MCF 10A (cell line): ENCODE measurements at regions not wholly inside any gene's neighbourhood (a gene's known extent, or its start where the extent isn't known, plus 50 kb on each side); places are given as distances from the start of the nearest gene placed in this dataset.

ENCODE experiments used
- BruUV-seq: library from RNA; stranded (reverse); fragments of 400-500 nt; replicated peaks from 2 replicates; lab custom pipeline; 2021; lab: Mats Ljungman, UMichigan
- CTCF ChIA-PET: fragments of 300-600 bp; sonication (Branson Sonifier 250); formaldehyde crosslinking; extraction: SDS; loops from one replicate; lab custom pipeline; 2021; ENCODE audit warnings: antibody characterized with exemption, inconsistent platforms; lab: Yijun Ruan, JAX
- POLR2A ChIA-PET: fragments of 300-600, 350-650 bp; sonication (Branson Sonifier 250); formaldehyde crosslinking; extraction: SDS; loops from one replicate; lab custom pipeline; 2020; ENCODE audit warnings: antibody characterized with exemption, inconsistent platforms; lab: Yijun Ruan, JAX
- DNase-seq: peaks from one replicate; pipeline ENCODE4 v3.0.0-alpha.2; 2018; ENCODE audit not compliant: unreplicated experiment
- H3K27ac Mint-ChIP-seq: one replicate; pipeline ENCODE4 v1.8.0; 2022; ENCODE audit warnings: mild to moderate bottlenecking, low read depth, mixed read lengths; ENCODE audit not compliant: unreplicated experiment
- H3K27me3 Mint-ChIP-seq: one replicate; pipeline ENCODE4 v1.8.0; 2022; ENCODE audit warnings: mixed read lengths; ENCODE audit not compliant: insufficient read depth, unreplicated experiment
- H3K36me3 Mint-ChIP-seq: one replicate; pipeline ENCODE4 v1.8.0; 2022; ENCODE audit warnings: mild to moderate bottlenecking, moderate library complexity, mixed read lengths; ENCODE audit not compliant: insufficient read depth, unreplicated experiment
- H3K4me1 Mint-ChIP-seq: one replicate; pipeline ENCODE4 v1.8.0; 2022; ENCODE audit warnings: mixed read lengths; ENCODE audit not compliant: insufficient read depth, unreplicated experiment
- H3K4me3 Mint-ChIP-seq: one replicate; pipeline ENCODE4 v1.8.0; 2022; ENCODE audit warnings: mild to moderate bottlenecking, moderate library complexity, mixed read lengths; ENCODE audit not compliant: unreplicated experiment
- H3K9me3 Mint-ChIP-seq: one replicate; pipeline ENCODE4 v1.8.0; 2022; ENCODE audit warnings: mixed read lengths; ENCODE audit not compliant: unreplicated experiment
- intact Hi-C: fragments of 100-400 bp; cut with micrococcal nuclease; formaldehyde crosslinking; loops from 2 replicates; pipeline ENCODE4 v1.14.1; 2022
- TF ChIP-seq, protein P1 (sequence below): fragments of 200-600 bp; IDR thresholded peaks from one replicate; pipeline ENCODE4 v1.8.0; 2022; ENCODE audit warnings: antibody characterized with exemption, mild to moderate bottlenecking; ENCODE audit not compliant: unreplicated experiment

DNA sequence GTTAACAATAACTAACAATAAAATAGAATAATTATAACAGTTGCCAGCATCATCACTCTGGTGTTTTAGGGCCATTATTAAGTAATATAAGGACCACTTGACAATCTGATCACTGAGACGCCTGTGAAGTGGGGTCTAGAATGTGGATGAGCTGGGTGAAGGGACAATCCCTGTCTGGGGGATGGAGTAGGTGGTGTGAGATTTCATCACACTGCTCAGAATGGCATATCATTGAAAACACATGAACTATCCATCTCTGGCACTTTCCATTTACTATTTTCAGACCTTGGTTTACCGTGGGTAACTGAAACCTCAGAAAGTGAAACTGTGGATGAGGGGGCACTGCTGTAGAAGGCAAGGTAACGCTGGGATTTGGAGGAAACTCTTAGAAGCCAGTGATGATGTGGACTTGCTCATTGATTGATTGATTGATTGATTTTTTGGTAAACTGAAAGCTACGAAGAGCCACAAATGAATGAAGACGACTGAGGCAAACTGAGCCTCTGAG lies 204.4 kb upstream of the TWIST2 start:
- ChIA-PET CTCF (no interaction called here), POLR2A (interaction anchor here (1.1 to 2.4 kb wide), 5 partner anchors 41 to 216 kb away, joined by 3 to 16 read pairs (median 4); no protein-coding TSS in a partner anchor)
- TF ChIP-seq, protein P1, sequence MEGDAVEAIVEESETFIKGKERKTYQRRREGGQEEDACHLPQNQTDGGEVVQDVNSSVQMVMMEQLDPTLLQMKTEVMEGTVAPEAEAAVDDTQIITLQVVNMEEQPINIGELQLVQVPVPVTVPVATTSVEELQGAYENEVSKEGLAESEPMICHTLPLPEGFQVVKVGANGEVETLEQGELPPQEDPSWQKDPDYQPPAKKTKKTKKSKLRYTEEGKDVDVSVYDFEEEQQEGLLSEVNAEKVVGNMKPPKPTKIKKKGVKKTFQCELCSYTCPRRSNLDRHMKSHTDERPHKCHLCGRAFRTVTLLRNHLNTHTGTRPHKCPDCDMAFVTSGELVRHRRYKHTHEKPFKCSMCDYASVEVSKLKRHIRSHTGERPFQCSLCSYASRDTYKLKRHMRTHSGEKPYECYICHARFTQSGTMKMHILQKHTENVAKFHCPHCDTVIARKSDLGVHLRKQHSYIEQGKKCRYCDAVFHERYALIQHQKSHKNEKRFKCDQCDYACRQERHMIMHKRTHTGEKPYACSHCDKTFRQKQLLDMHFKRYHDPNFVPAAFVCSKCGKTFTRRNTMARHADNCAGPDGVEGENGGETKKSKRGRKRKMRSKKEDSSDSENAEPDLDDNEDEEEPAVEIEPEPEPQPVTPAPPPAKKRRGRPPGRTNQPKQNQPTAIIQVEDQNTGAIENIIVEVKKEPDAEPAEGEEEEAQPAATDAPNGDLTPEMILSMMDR, result no peak
- Mint-ChIP-seq H3K36me3 (no peaks in the 10 kb centered on the region), H3K27me3 (no peaks in the 10 kb centered on the region), H3K27ac (peak overlapping the region; percentile 86), H3K9me3 (no peaks in the 10 kb centered on the region), H3K4me1 (peaks cover 23% of the 10 kb centered on the region), H3K4me3 (no peak overlapping the region)
- BruUV-seq, result no TSS peak
- intact Hi-C loops, result no loop called here
- DNase-seq, result no peak

DNA sequence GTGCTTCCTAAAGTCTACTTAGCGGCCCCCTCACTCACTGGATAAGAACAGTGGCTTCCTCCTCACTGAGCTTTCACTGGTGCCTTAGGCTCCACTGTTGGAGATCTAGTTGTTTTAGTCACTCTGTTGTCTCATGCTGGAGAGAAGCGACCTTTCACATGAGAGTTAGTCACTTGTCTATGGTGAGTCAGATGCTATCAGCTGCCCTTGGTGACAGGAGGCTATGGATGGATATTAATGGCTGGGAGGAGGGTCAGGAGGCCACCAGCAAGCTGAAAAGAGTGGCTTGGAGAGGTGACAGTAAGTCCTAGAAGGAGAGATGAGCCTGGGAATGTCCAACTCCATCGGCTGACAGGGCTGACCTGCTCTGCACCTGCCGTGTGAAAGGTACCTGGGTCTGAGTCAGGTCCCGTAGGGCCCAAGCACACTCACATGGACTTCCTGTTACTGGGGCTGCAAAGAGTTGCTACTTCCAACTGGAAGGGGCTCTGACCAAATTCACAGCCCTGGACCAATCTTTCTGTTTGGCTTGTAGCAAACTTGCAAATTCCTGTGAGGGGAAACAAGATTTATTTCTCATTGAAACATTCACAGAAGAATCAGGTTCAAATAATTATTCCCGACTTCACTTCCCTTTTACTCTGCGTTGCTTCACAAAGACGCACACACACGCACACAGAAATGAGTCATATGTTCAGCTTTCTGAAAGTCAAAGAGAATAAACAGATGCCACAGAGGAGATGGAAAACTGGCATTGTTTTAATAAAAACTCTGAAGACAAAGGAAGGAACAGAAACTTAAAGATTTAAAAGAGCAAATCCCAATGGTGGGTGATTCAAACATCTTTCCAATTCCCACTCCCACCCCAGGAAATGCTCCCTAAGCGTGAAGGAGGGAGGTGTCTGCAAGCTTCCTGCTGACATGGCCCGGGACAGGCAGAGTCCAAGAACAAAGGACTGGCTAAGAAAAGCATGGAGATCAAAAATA lies 203.5 kb upstream of the TWIST2 start:
- peak; percentile 78 for DNase-seq
- CTCF ChIA-PET, result interaction anchor here (0.6 kb wide), 1 partner anchor 76 kb away, joined by 4 read pairs; no protein-coding TSS in a partner anchor
- intact Hi-C loops, result no loop called here
- Mint-ChIP-seq H3K4me3 (peak overlapping the region; percentile 8), H3K36me3 (no peaks in the 10 kb centered on the region), H3K4me1 (peaks cover 23% of the 10 kb centered on the region), H3K9me3 (no peaks in the 10 kb centered on the region), H3K27me3 (no peaks in the 10 kb centered on the region), H3K27ac (peak overlapping the region; percentile 86)
- no TSS peak for BruUV-seq
- TF ChIP-seq, protein P1, result no peak
- POLR2A ChIA-PET, result interaction anchor here (0.5 to 2.4 kb wide), 12 partner anchors 10 to 824 kb away, joined by 3 to 16 read pairs (median 4); no protein-coding TSS in a partner anchor

DNA sequence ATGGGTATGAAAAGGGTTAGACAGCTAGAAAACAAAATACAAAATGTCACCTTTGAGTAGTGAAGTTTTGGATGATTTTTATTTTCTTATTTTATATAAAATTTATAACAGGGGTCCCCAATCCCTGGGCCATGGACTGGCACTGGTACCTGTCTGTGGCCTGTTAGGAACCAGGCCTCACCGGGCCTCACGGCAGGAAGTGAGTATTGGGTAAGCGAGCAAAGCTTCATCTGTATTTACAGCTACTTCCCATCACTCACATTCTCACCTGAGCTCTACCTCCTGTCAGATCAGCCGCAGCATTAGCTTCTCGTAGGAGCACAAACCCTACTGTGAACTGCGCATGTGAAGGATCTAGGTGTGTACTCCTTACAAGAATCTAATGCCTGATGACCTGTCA lies 202.8 kb upstream of the TWIST2 start:
- intact Hi-C loops, result no loop called here
- Mint-ChIP-seq H3K27me3 (no peaks in the 10 kb centered on the region), H3K36me3 (no peaks in the 10 kb centered on the region), H3K4me3 (no peak overlapping the region), H3K9me3 (no peaks in the 10 kb centered on the region), H3K4me1 (peaks cover 23% of the 10 kb centered on the region), H3K27ac (peak overlapping the region; percentile 86)
- ChIA-PET CTCF (interaction anchor here (0.6 to 0.9 kb wide), 3 partner anchors 48 to 348 kb away, joined by 3 to 4 read pairs (median 4); no protein-coding TSS in a partner anchor), POLR2A (interaction anchor here (0.6 to 2.4 kb wide), 10 partner anchors 9 to 825 kb away, joined by 3 to 16 read pairs (median 4); no protein-coding TSS in a partner anchor)
- DNase-seq, result no peak
- no TSS peak for BruUV-seq
- TF ChIP-seq, protein P1, result no peak

DNA sequence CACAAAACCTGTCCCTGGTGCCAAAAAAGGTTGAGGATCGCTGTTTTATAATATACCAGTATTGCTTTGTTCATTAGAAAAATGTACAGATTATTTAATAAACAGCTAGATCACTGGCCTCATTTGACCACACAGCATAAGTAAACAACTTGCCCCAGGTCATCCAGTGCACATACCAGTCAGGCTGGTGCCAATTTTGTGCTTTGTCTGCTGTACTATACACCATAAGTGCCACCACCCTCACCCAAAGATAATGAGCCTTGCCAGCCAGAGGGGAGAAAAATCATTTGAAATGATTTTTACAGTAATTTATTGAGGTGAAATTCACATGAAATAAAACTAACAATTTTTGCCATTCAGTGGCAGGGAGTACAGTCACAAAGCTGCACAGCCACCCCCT lies 202.2 kb upstream of the TWIST2 start:
- Mint-ChIP-seq H3K27me3 (no peaks in the 10 kb centered on the region), H3K4me3 (no peak overlapping the region), H3K27ac (peak overlapping the region; percentile 86), H3K4me1 (peaks cover 23% of the 10 kb centered on the region), H3K36me3 (no peaks in the 10 kb centered on the region), H3K9me3 (no peaks in the 10 kb centered on the region)
- BruUV-seq, result no TSS peak
- intact Hi-C loops, result no loop called here
- no peak for DNase-seq
- CTCF ChIA-PET, result interaction anchor here (0.6 to 0.9 kb wide), 2 partner anchors 49 to 348 kb away, joined by 3 to 4 read pairs; no protein-coding TSS in a partner anchor
- TF ChIP-seq, protein P1, result no peak
- POLR2A ChIA-PET, result interaction anchor here (1.4 to 2.4 kb wide), 3 partner anchors 14 to 39 kb away, joined by 5 to 7 read pairs (median 6); no protein-coding TSS in a partner anchor
